ENCODE measurements at regions not wholly inside any gene's neighbourhood (a gene's known extent, or its start where the extent isn't known, plus 50 kb on each side); places are given as distances from the start of the nearest gene placed in this dataset.

DNA sequence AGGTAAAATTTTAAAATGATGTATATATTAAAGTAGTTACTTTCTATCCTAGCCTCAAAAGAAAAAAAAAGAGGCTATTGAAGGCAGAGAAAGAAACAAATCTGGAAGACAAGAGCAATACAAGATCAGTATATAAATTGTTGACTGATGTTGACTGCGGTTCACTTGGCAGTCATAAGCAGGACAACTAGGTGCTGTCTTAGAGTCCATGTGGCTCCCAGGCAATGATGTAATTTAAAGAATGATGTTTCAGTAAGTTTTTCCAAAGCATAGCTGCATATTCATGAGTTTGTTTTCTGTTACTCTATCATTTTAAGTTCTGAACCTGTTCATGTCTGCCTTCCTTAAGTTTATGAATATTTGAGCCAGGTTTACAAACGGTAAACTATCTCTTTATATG lies 630.2 kb downstream of the FAT4 start:
- Histone ChIP-seq H3K36me3 (ENCODE audit: insufficient read depth, low read length) (no peaks in the 10 kb centered on the region), H2AFZ (ENCODE audit: low read depth, low read length) (no peak overlapping the region), H3K4me3 (ENCODE audit: low read length) (no peak overlapping the region), H3K4me1 (ENCODE audit: insufficient read depth, low read length) (no peaks in the 10 kb centered on the region), H3K9me3 (ENCODE audit: low read length) (no peaks in the 10 kb centered on the region), H3K27me3 (ENCODE audit: insufficient read depth, low read length) (no peaks in the 10 kb centered on the region)

DNA sequence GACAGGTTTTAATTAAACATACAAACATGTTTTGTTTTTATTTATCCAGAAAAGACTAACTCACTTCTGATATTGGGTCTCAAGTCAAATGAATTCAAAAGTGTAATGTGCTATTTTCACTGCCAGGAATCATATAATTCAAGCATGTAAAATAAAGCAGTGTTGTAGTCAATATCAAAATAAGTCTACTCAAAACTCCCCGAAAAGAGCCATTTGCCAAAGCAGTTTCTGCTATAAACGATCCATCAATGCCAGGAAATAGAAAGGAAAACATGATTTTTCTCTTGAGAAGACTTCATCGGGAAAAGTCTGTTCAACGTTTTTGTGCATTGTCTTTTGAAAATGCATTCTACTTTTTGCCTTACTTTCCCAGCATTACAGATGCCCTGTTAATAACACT lies 633.3 kb downstream of the FAT4 start:
- no peaks in the 10 kb centered on the region for H3K9me3 ChIP-seq (ENCODE audit: low read length)
- no peaks in the 10 kb centered on the region for H3K27me3 ChIP-seq (ENCODE audit: insufficient read depth, low read length)
- no peaks in the 10 kb centered on the region for H3K36me3 ChIP-seq (ENCODE audit: insufficient read depth, low read length)
- H2AFZ ChIP-seq (ENCODE audit: low read depth, low read length), result no peak overlapping the region
- no peaks in the 10 kb centered on the region for H3K4me1 ChIP-seq (ENCODE audit: insufficient read depth, low read length)
- H3K4me3 ChIP-seq (ENCODE audit: low read length), result no peak overlapping the region

DNA sequence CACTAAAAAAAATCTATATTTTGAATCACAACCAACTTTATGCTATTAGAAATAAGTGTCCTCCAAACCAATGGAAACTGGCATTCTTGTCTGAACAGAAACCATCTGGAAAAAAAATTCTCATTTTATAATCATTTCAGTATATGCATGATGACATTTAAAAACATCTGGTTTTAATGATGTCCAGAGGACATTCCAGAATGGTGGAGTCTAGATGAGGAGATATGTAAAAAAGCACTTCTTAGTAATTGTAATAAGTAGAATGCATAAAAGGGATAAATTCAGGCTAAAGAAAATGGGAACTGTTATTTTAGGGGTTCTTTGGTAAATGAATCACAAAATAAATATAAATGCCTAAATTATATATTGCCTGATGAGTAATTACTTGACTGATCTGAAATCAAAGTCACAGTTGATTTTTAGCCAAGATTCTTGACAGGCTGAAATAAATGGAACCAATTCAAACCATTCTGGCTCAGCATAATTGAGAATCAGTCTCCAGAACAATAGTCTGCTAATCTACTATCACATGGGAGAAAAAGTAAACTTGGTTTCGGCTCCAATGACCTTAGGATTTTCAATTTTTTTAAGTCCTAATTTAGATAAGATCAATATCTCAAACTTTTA lies 636.6 kb downstream of the FAT4 start:
- Histone ChIP-seq H3K36me3 (ENCODE audit: insufficient read depth, low read length) (no peaks in the 10 kb centered on the region), H3K9me3 (ENCODE audit: low read length) (no peaks in the 10 kb centered on the region), H2AFZ (ENCODE audit: low read depth, low read length) (no peak overlapping the region), H3K4me3 (ENCODE audit: low read length) (no peak overlapping the region), H3K4me1 (ENCODE audit: insufficient read depth, low read length) (no peaks in the 10 kb centered on the region), H3K27me3 (ENCODE audit: insufficient read depth, low read length) (no peaks in the 10 kb centered on the region)

DNA sequence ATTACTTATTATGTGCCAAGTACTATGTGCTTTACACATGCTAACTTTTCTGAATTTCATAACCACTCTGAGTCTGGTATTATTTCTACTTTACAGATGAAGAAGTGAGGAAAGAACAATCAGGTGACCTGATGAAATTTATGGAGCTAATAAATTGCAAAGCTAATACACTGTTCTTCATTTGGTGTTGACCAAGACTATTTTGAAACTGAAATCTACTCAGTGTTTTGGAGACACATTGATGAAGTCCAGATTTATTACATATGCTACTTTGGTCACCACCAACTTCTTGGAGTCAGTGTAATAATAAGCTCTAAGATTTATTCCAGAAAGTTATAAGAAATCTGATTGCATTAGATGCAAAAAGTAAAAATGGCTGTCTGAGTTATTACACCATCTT lies 637.9 kb downstream of the FAT4 start:
- H3K27me3 ChIP-seq (ENCODE audit: insufficient read depth, low read length), result no peaks in the 10 kb centered on the region
- H3K4me1 ChIP-seq (ENCODE audit: insufficient read depth, low read length), result peaks cover 2% of the 10 kb centered on the region
- H2AFZ ChIP-seq (ENCODE audit: low read depth, low read length), result no peak overlapping the region
- H3K36me3 ChIP-seq (ENCODE audit: insufficient read depth, low read length), result no peaks in the 10 kb centered on the region
- no peak overlapping the region for H3K4me3 ChIP-seq (ENCODE audit: low read length)
- no peaks in the 10 kb centered on the region for H3K9me3 ChIP-seq (ENCODE audit: low read length)

DNA sequence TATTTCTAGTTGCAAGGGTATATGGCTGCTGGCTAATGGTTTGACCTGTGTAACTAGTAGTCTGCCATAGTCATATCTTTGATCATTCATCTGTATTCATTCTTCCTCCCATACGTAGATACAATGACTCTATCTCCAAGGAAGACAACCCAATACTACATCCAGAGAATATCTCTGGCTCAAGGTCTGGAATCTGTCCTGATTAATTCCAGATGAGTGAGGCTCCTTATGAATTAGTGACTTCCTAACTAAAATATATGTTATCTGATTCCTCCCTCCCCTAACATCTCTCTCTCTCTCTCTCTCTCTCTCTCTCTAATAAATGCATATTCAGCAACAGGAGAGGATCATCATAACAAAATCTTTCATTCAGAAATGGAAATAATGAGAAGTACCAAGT lies 641.5 kb downstream of the FAT4 start:
- Histone ChIP-seq H3K27me3 (ENCODE audit: insufficient read depth, low read length) (no peaks in the 10 kb centered on the region), H3K4me1 (ENCODE audit: insufficient read depth, low read length) (peaks cover 2% of the 10 kb centered on the region), H3K9me3 (ENCODE audit: low read length) (no peaks in the 10 kb centered on the region), H3K36me3 (ENCODE audit: insufficient read depth, low read length) (no peaks in the 10 kb centered on the region), H2AFZ (ENCODE audit: low read depth, low read length) (no peak overlapping the region), H3K4me3 (ENCODE audit: low read length) (no peak overlapping the region)

DNA sequence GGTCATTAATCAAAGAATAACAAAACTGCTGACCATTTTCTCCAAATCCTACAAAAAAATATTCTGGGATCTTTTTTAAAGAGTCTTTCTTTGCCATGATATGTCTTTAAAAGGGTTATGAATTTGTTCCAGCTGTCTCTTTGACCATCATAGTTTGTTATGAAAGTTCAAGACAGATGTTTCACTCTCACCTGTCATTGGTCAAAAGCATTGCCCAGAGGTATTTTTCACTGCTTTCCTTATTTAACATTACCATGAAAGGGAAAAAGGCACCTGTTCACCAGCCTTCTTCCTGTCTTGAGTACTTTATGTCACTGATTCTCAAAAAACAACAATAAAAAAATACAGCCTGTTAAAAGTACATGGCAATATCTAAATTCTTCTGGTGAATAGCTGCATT lies 643.8 kb downstream of the FAT4 start:
- Histone ChIP-seq H3K27me3 (ENCODE audit: insufficient read depth, low read length) (no peaks in the 10 kb centered on the region), H3K9me3 (ENCODE audit: low read length) (no peaks in the 10 kb centered on the region), H3K4me1 (ENCODE audit: insufficient read depth, low read length) (peaks cover 2% of the 10 kb centered on the region), H2AFZ (ENCODE audit: low read depth, low read length) (no peak overlapping the region), H3K36me3 (ENCODE audit: insufficient read depth, low read length) (no peaks in the 10 kb centered on the region), H3K4me3 (ENCODE audit: low read length) (no peak overlapping the region)

DNA sequence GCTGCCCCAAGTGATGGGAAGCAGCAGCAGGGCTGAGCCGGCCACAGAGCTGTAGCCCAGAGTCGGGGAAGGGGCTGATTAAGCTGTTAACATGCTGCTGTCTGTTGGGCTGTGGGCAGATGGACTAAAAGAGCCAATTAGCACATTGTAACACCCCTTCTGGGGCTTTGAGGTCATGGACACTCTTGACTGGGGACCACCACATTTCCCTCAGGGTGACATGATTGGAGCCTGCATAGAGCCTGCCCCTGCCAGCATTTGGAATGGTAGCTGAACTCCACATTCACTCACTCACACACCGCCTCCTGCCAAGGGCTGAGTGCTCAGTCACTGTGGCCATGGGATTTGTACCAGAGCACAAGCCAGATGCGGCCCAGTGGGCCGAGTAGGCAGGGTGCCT lies 646.9 kb downstream of the FAT4 start:
- no peaks in the 10 kb centered on the region for H3K36me3 ChIP-seq (ENCODE audit: insufficient read depth, low read length)
- H3K4me3 ChIP-seq (ENCODE audit: low read length), result no peak overlapping the region
- H3K4me1 ChIP-seq (ENCODE audit: insufficient read depth, low read length), result peaks cover under 1% of the 10 kb centered on the region
- no peak overlapping the region for H2AFZ ChIP-seq (ENCODE audit: low read depth, low read length)
- no peaks in the 10 kb centered on the region for H3K27me3 ChIP-seq (ENCODE audit: insufficient read depth, low read length)
- H3K9me3 ChIP-seq (ENCODE audit: low read length), result no peaks in the 10 kb centered on the region

DNA sequence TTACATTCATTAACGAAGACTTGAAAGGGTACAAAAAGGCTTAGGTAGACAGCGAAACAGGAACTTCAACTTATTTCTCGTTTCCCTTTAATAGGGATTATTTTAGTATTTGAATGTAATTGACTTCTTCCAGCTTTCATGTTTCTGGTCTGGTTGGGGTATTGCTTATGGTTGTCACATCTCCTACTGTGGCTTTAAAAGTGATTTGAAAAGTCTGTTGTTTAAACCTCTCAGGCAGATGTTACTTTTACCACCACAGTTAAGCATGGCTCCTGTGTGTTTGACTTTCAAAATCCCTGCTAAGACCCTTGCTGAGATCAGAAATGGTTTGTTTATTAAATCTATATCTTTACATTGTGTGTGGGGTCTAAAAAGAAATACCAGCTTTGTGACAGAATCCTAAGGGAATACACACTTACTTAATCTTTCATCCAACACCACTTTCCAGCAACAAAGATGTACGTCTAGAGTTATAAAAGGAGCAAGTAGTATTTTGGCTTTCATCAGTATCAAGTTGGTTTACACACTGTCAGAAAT lies 661.2 kb downstream of the FAT4 start:
- Histone ChIP-seq H3K27me3 (ENCODE audit: insufficient read depth, low read length) (no peaks in the 10 kb centered on the region), H3K36me3 (ENCODE audit: insufficient read depth, low read length) (no peaks in the 10 kb centered on the region), H3K4me3 (ENCODE audit: low read length) (no peak overlapping the region), H2AFZ (ENCODE audit: low read depth, low read length) (no peak overlapping the region), H3K9me3 (ENCODE audit: low read length) (no peaks in the 10 kb centered on the region), H3K4me1 (ENCODE audit: insufficient read depth, low read length) (no peaks in the 10 kb centered on the region)

DNA sequence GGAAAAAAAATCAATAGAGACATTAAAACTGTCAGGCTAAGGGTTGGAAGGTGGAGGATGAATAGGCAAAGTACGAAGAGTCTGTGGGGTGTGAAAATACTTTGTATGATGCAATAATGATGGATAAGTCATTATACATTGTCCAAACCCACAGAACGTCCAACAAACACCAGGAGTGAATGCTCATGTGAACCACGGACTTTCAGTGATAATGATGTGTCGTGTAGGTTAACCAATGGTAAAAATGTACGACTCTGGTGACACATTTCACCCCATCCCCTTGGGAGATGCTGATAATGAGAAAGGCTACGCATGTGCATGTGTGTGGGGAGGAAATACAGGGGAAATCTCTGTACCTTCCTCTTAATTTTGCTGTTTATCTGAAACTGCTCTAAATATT lies 665.2 kb downstream of the FAT4 start:
- Histone ChIP-seq H2AFZ (ENCODE audit: low read depth, low read length) (no peak overlapping the region), H3K4me3 (ENCODE audit: low read length) (no peak overlapping the region), H3K4me1 (ENCODE audit: insufficient read depth, low read length) (peaks cover 2% of the 10 kb centered on the region), H3K36me3 (ENCODE audit: insufficient read depth, low read length) (no peaks in the 10 kb centered on the region), H3K9me3 (ENCODE audit: low read length) (no peaks in the 10 kb centered on the region), H3K27me3 (ENCODE audit: insufficient read depth, low read length) (no peaks in the 10 kb centered on the region)

DNA sequence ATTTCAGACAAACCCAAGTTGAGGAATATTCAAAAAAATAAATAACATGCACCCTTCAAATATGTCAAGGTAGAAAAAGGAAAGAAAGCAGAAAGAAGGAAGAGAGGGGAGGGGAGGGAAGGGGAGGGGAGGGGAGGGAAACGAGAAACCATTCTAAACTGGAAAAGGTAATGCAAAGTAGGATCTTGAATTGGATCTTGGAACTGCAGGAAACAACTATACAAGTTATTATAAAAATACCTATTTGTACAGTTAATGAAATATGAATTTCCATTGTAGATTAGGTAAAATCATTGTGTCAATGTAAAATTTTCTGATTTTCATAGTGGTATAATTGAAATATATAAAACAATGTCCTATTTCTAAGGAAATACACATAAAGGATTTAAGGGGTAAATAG lies 668.4 kb downstream of the FAT4 start:
- Histone ChIP-seq H2AFZ (ENCODE audit: low read depth, low read length) (no peak overlapping the region), H3K4me3 (ENCODE audit: low read length) (no peak overlapping the region), H3K9me3 (ENCODE audit: low read length) (no peaks in the 10 kb centered on the region), H3K36me3 (ENCODE audit: insufficient read depth, low read length) (no peaks in the 10 kb centered on the region), H3K27me3 (ENCODE audit: insufficient read depth, low read length) (no peaks in the 10 kb centered on the region), H3K4me1 (ENCODE audit: insufficient read depth, low read length) (peaks cover 13% of the 10 kb centered on the region)

DNA sequence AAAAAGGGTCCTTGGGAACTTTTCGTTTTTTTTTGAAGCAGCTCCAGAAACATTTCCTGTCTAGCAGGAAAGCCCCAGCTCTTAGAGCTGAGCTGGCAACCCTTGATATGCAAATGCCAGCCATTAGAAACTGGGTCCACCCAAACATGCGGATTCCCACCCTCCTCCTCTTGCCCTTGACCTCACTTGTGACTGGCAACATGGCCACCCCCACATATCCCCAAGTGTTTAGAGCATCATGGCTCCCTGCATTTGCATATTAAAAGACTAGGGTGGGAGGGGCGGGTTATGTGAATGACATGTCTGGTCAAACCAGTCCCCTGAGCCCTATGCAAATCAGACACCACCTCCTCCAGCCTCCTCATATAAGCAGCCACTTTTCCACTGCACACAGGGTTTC lies 671.1 kb downstream of the FAT4 start:
- Histone ChIP-seq H3K4me1 (ENCODE audit: insufficient read depth, low read length) (peaks cover 13% of the 10 kb centered on the region), H3K9me3 (ENCODE audit: low read length) (no peaks in the 10 kb centered on the region), H3K27me3 (ENCODE audit: insufficient read depth, low read length) (no peaks in the 10 kb centered on the region), H3K4me3 (ENCODE audit: low read length) (no peak overlapping the region), H3K36me3 (ENCODE audit: insufficient read depth, low read length) (no peaks in the 10 kb centered on the region), H2AFZ (ENCODE audit: low read depth, low read length) (peak overlapping the region; percentile 80)

DNA sequence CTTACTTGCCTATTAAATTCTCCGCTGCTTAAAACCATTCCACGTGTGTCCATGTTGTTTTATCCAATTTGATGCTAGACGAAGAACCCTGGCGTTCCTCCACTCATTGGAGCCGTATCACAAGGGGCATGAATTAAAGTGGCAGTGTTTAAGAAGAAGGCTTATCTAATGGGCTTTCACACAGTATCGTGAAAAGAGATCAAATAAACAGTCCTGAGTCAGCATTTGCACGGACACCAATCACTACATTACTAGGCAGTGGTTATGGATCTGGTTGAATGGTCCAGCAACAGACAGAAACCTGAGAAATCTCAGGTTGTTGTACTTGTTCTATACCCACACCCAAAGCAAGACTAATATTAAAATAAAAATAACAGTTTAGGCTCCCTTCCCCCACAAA lies 671.6 kb downstream of the FAT4 start:
- H3K36me3 ChIP-seq (ENCODE audit: insufficient read depth, low read length), result no peaks in the 10 kb centered on the region
- H2AFZ ChIP-seq (ENCODE audit: low read depth, low read length), result no peak overlapping the region
- H3K9me3 ChIP-seq (ENCODE audit: low read length), result no peaks in the 10 kb centered on the region
- no peak overlapping the region for H3K4me3 ChIP-seq (ENCODE audit: low read length)
- no peaks in the 10 kb centered on the region for H3K27me3 ChIP-seq (ENCODE audit: insufficient read depth, low read length)
- peaks cover 13% of the 10 kb centered on the region for H3K4me1 ChIP-seq (ENCODE audit: insufficient read depth, low read length)

DNA sequence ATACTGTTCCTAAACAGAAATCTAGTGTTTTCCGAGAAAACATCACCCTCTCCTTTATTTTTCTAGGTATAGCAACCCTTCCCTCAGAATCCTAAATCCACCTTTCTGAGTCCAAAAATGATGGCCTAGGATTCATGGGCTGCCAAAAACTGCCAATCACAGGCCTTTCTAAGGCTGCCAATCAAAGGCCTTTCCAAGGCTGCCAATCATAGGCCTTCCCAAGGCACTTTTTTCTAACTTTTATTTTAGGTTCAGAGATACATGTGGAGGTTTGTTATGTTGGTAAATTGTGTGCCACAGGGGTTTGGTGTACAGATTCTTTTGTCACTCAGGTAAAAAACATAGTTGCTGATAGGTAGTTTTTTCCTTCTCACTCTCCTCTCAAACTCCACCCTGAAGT lies 673.7 kb downstream of the FAT4 start:
- H2AFZ ChIP-seq (ENCODE audit: low read depth, low read length), result no peak overlapping the region
- no peaks in the 10 kb centered on the region for H3K9me3 ChIP-seq (ENCODE audit: low read length)
- no peaks in the 10 kb centered on the region for H3K27me3 ChIP-seq (ENCODE audit: insufficient read depth, low read length)
- no peaks in the 10 kb centered on the region for H3K36me3 ChIP-seq (ENCODE audit: insufficient read depth, low read length)
- peaks cover 13% of the 10 kb centered on the region for H3K4me1 ChIP-seq (ENCODE audit: insufficient read depth, low read length)
- no peak overlapping the region for H3K4me3 ChIP-seq (ENCODE audit: low read length)

DNA sequence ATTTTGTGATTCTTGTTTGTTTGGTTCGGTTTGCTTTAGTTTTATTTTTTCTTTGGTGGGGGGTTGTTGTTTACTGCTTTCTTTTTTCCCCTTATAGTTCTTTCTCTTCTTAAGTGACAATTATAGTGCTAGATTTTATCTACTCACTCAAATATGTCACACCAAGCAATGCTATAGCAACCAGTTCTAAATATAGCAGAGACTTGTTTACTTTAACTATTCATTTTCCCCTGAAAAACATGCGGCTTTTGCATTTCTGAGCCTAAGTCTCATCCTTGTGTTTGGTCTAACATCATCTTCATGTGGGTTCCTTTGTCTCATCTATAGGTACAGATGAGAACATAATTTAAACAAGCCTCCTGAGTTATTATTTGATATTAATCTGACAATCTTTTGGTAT lies 676.6 kb downstream of the FAT4 start:
- H2AFZ ChIP-seq (ENCODE audit: low read depth, low read length), result peak overlapping the region; percentile 72
- peaks cover 5% of the 10 kb centered on the region for H3K4me1 ChIP-seq (ENCODE audit: insufficient read depth, low read length)
- H3K36me3 ChIP-seq (ENCODE audit: insufficient read depth, low read length), result no peaks in the 10 kb centered on the region
- H3K9me3 ChIP-seq (ENCODE audit: low read length), result no peaks in the 10 kb centered on the region
- H3K27me3 ChIP-seq (ENCODE audit: insufficient read depth, low read length), result no peaks in the 10 kb centered on the region
- no peak overlapping the region for H3K4me3 ChIP-seq (ENCODE audit: low read length)

All from neuron (in vitro differentiated cells).